SK-N-SH (cell line): ENCODE measurements at regions not wholly inside any gene's neighbourhood (a gene's known extent, or its start where the extent isn't known, plus 50 kb on each side); places are given as distances from the start of the nearest gene placed in this dataset.

ENCODE experiments used
- CTCF ChIA-PET: fragments of 300-600, 350-600 bp; formaldehyde crosslinking; extraction: SDS; loops from one replicate; lab custom pipeline; 2021; lab: Yijun Ruan, JAX
- POLR2A ChIA-PET: fragments of 350-600 bp; sonication (Branson Sonifier 250); formaldehyde crosslinking; extraction: SDS; loops from one replicate; lab custom pipeline; 2020; ENCODE audit warnings: antibody characterized with exemption, inconsistent platforms; lab: Yijun Ruan, JAX
- DNase-seq: peaks from one replicate; pipeline ENCODE4 v3.0.0; 2012
- H2AFZ ChIP-seq: fragments of 200-600 bp; sonication (generic); 2 replicates; pipeline ENCODE4 v1.8.1; 2016; ENCODE audit warnings: antibody characterized with exemption, mild to moderate bottlenecking, low read depth
- H3F3A ChIP-seq: fragments of 200-600 bp; sonication (generic); replicated peaks from 2 replicates; pipeline ENCODE3; 2016; ENCODE audit warnings: antibody characterized with exemption, mild to moderate bottlenecking; ENCODE audit not compliant: insufficient read depth
- H3K27ac ChIP-seq, 2 experiments: fragments of 200-500 bp in 1 of 2; fragments of 200-600 bp in 1 of 2; sonication (Bioruptor generic) in 1 of 2; sonication (generic), shearing (Covaris generic) in 1 of 2; 2 replicates each; pipeline versions ENCODE4 v1.5.1 to v1.6.1; 2014 to 2016; ENCODE audit warnings: low read depth in 2 of 2, inconsistent platforms in 1 of 2, low read length in 1 of 2, mild to moderate bottlenecking in 1 of 2, mixed read lengths in 1 of 2
- H3K27me3 ChIP-seq: fragments of 200-600 bp; sonication (generic), shearing (Covaris generic); 2 replicates; pipeline ENCODE4 v1.6.1; 2016; ENCODE audit warnings: mixed run types; ENCODE audit not compliant: insufficient read depth
- H3K36me3 ChIP-seq, 2 experiments: fragments of 200-500 bp in 1 of 2; fragments of 200-600 bp in 1 of 2; sonication (Bioruptor generic) in 1 of 2; sonication (generic) in 1 of 2; replicated peaks in 1 of 2; 2 replicates each; pipeline versions ENCODE3 to v1.5.1; 2014 to 2016; ENCODE audit warnings: low read length in 1 of 2, mild to moderate bottlenecking in 1 of 2; ENCODE audit not compliant: insufficient read depth in 2 of 2, control insufficient read depth in 1 of 2
- H3K4me1 ChIP-seq, 2 experiments: fragments of 200-500 bp in 1 of 2; fragments of 200-600 bp in 1 of 2; sonication (Bioruptor generic) in 1 of 2; sonication (generic), shearing (Covaris generic) in 1 of 2; 2 replicates each; pipeline versions ENCODE4 v1.5.1 to v1.6.1; 2014 to 2016; ENCODE audit warnings: low read depth in 1 of 2, low read length in 1 of 2, mixed run types in 1 of 2; ENCODE audit not compliant: insufficient read depth in 2 of 2, control insufficient read depth in 1 of 2
- H3K4me2 ChIP-seq: fragments of 200-600 bp; sonication (generic), shearing (Covaris generic); 2 replicates; pipeline ENCODE4 v1.6.1; 2017; ENCODE audit warnings: mixed run types
- H3K4me3 ChIP-seq, 2 experiments: fragments of 200-500 bp in 1 of 2; fragments of 200-600 bp in 1 of 2; sonication (Bioruptor generic) in 1 of 2; sonication (generic), shearing (Covaris generic) in 1 of 2; 2 replicates each; pipeline versions ENCODE4 v1.5.1 to v1.8.1; 2014 to 2016; ENCODE audit warnings: low read depth in 2 of 2, inconsistent platforms in 1 of 2, low read length in 1 of 2, mild to moderate bottlenecking in 1 of 2, mixed read lengths in 1 of 2, moderate library complexity in 1 of 2
- H3K79me2 ChIP-seq: fragments of 200-600 bp; sonication (generic); 2 replicates; pipeline ENCODE4 v1.8.1; 2017; ENCODE audit warnings: mild to moderate bottlenecking; ENCODE audit not compliant: insufficient read depth
- H3K9ac ChIP-seq: fragments of 200-600 bp; sonication (generic); 2 replicates; pipeline ENCODE4 v1.6.1; 2017; ENCODE audit warnings: mixed run types
- H3K9me2 ChIP-seq: fragments of 200-600 bp; sonication (generic); 2 replicates; pipeline ENCODE4 v1.6.1; 2017; ENCODE audit warnings: mixed run types
- H3K9me3 ChIP-seq: fragments of 200-600 bp; sonication (generic); 2 replicates; pipeline ENCODE4 v1.6.1; 2017; ENCODE audit warnings: mixed run types, mild to moderate bottlenecking, moderate library complexity
- H4K20me1 ChIP-seq: fragments of 200-600 bp; sonication (generic); 2 replicates; pipeline ENCODE4 v1.6.1; 2017; ENCODE audit warnings: mild to moderate bottlenecking, mixed run types; ENCODE audit not compliant: insufficient read depth
- ELF1 ChIP-seq: IDR thresholded peaks from 2 replicates; pipeline ENCODE4 v1.4.0; 2012
- FOSL2 ChIP-seq: IDR thresholded peaks from 2 replicates; pipeline ENCODE4 v1.4.0; 2012; ENCODE audit warnings: low read depth, mild to moderate bottlenecking, moderate library complexity, borderline replicate concordance
- FOXJ3 ChIP-seq: sonication (generic); formaldehyde crosslinking; IDR thresholded peaks from 2 replicates; pipeline ENCODE4 v1.5.1; 2020; ENCODE audit warnings: mild to moderate bottlenecking, missing genetic modification reagents
- GABPA ChIP-seq: IDR thresholded peaks from 2 replicates; pipeline ENCODE4 v1.4.0; 2012; ENCODE audit warnings: low read depth, mild to moderate bottlenecking
- GATA2 ChIP-seq: sonication (generic); formaldehyde crosslinking; IDR thresholded peaks from 2 replicates; pipeline ENCODE4 v1.5.0; 2020; ENCODE audit warnings: mild to moderate bottlenecking, missing genetic modification reagents
- MXI1 ChIP-seq: IDR thresholded peaks from 2 replicates; pipeline ENCODE4 v1.6.1; 2012; ENCODE audit warnings: mild to moderate bottlenecking, low read depth, low read length, improper control_type of control experiment
- NFIC ChIP-seq: IDR thresholded peaks from 2 replicates; pipeline ENCODE4 v1.4.0; 2012; ENCODE audit warnings: borderline replicate concordance
- NRF1 ChIP-seq: IDR thresholded peaks from 2 replicates; pipeline ENCODE4 v1.6.1; 2012; ENCODE audit warnings: low read depth, mild to moderate bottlenecking, low read length
- RAD21 ChIP-seq: IDR thresholded peaks from 2 replicates; pipeline ENCODE4 v1.6.1; 2012; ENCODE audit warnings: mild to moderate bottlenecking, low read length
- RCOR1 ChIP-seq: fragments of 150-350 bp; IDR thresholded peaks from 2 replicates; pipeline ENCODE4 v1.6.1; 2017; ENCODE audit warnings: antibody characterized with exemption, low read length
- RFX5 ChIP-seq: IDR thresholded peaks from 2 replicates; pipeline ENCODE4 v1.6.1; 2012; ENCODE audit warnings: mild to moderate bottlenecking, improper control_type of control experiment, low read length
- RXRA ChIP-seq: IDR thresholded peaks from 2 replicates; pipeline ENCODE4 v1.4.0; 2012; ENCODE audit warnings: low read depth, mild to moderate bottlenecking, borderline replicate concordance
- TAF1 ChIP-seq: IDR thresholded peaks from 2 replicates; pipeline ENCODE4 v1.6.1; 2012; ENCODE audit warnings: low read depth, mild to moderate bottlenecking, low read length, moderate library complexity, borderline replicate concordance
- TCF12 ChIP-seq: IDR thresholded peaks from 2 replicates; pipeline ENCODE4 v1.4.0; 2012
- TEAD4 ChIP-seq: IDR thresholded peaks from 2 replicates; pipeline ENCODE4 v1.4.0; 2012; ENCODE audit warnings: mild to moderate bottlenecking, borderline replicate concordance; ENCODE audit not compliant: insufficient read depth
- YY1 ChIP-seq: IDR thresholded peaks from 2 replicates; pipeline ENCODE4 v1.4.0; 2012; ENCODE audit warnings: low read depth, mild to moderate bottlenecking
- WGBS: methylation state at CpG from one replicate; pipeline ENCODE4 v1.1.6; 2017; ENCODE audit warnings: low lambda C conversion rate; 5-methylcytosine and 5-hydroxymethylcytosine counted together
- TF ChIP-seq, protein P1 (sequence below): IDR thresholded peaks from 2 replicates; pipeline ENCODE4; 2012
- TF ChIP-seq, protein P2 (sequence below): IDR thresholded peaks from 2 replicates; pipeline ENCODE4 v1.4.0; 2012; ENCODE audit warnings: low read depth, borderline replicate concordance
- TF ChIP-seq, protein P3 (sequence below): fragments of 150-350 bp; IDR thresholded peaks from 2 replicates; pipeline ENCODE4 v1.6.1; 2016; ENCODE audit warnings: mild to moderate bottlenecking, low read depth, low read length
- TF ChIP-seq, protein P4 (sequence below): IDR thresholded peaks from 2 replicates; pipeline ENCODE4 v1.4.0; 2012; ENCODE audit warnings: low read depth, borderline replicate concordance

DNA sequence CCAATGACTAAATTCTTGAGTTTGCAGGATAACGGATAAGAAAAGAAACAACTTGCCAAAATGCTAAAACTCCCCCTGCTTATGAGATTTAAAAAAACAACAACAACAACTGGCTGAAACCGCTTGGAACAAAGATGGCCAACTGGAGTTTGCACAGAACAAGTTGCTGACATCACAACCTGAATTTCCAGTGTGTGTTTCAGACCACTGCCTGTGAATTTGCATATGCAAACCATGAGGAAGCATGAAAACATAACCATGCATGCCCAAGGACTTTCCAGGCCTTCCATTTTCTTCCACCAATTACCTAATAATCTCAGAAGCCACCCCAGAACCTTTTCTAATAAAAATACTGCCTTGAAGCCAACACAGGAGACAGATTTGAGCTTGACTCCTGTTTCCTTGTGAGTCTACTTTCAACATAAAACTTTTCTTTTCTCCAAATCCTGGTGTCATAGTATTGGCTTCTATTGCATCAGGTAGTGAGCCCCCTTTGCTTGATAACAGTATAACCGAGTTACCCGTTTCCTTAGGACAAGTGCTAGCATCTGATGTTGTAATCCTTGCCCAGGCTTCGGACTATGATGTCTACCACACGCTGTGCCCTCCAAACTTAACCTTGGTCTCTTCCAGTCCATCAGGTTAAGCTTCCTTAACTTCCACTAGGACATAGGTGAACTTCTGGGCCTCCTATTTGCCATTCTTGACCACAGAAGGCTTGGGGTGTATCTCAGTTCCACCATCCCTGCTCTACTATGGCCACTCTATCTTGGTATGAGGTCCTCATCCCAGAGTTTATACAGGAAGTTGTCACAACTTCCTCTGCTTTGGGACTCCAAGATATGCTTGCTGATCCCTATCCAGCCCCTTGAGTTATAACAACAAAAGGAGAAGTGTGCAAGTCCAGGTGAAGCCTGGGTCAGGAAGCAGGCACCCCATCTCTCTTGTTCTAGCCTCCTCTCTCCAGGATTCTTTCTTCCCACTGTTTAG lies 385.5 kb upstream of the INTU start:
- 54% methylated on average over 6 of the region's 6 CpGs for WGBS
- Histone ChIP-seq H3K27ac (no peak overlapping the region), H3K9me2 (no peaks in the 10 kb centered on the region), H2AFZ (no peak overlapping the region), H3K9me3 (no peaks in the 10 kb centered on the region), H3K4me3 (no peak overlapping the region), H3K4me1 (no peaks in the 10 kb centered on the region), H3K36me3 (no peaks in the 10 kb centered on the region), H3K9ac (no peak overlapping the region), H3F3A (peaks cover 4% of the 10 kb centered on the region), H3K27me3 (no peaks in the 10 kb centered on the region), H3K4me2 (no peak overlapping the region), H3K79me2 (no peaks in the 10 kb centered on the region), H4K20me1 (no peaks in the 10 kb centered on the region)
- POLR2A ChIA-PET, result no interaction called here
- CTCF ChIA-PET, result no interaction called here
- no peak for DNase-seq
- TF ChIP-seq, protein P1, sequence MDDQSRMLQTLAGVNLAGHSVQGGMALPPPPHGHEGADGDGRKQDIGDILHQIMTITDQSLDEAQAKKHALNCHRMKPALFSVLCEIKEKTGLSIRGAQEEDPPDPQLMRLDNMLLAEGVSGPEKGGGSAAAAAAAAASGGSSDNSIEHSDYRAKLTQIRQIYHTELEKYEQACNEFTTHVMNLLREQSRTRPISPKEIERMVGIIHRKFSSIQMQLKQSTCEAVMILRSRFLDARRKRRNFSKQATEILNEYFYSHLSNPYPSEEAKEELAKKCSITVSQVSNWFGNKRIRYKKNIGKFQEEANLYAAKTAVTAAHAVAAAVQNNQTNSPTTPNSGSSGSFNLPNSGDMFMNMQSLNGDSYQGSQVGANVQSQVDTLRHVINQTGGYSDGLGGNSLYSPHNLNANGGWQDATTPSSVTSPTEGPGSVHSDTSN, result no peak
- TF ChIP-seq TEAD4 (no peak), RXRA (no peak), RCOR1 (no peak)

DNA sequence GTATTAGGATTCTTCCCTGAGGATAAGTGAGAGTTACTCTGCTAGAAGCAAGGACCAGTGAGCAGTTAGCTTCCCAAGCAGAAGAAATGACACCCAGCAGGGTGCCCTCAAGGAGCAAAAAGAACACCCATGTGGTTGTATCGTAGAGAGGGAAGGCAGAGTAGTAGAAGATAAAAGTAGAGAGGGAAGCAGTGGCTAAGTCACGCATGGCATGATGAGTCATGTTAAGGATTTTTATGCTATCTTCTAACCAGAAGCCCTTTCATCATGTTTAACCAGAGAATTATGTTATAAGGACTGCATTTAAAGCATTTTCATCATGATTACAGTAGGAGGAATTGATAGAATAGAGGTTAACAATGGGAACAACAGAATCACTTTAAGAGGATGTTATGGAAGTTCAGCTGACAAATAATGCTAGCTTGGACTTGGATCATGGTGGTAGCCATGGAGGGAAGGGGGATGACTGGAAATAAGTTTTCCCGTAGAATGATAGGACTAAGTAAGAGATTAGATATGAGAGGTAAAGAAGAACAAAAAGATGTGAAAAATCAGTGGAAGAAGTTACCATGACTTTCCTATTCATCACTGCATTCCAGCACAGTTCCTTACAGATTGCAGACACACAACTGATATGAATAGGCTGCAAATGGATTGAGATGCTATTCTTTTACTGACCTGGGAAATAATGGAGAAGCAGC lies 383.5 kb upstream of the INTU start:
- H3K4me1 ChIP-seq, result no peaks in the 10 kb centered on the region
- no peak overlapping the region for H3K9ac ChIP-seq
- no peak overlapping the region for H3K4me2 ChIP-seq
- no peaks in the 10 kb centered on the region for H3K36me3 ChIP-seq
- no peaks in the 10 kb centered on the region for H3K9me2 ChIP-seq
- H3F3A ChIP-seq, result peaks cover 4% of the 10 kb centered on the region
- POLR2A ChIA-PET, result no interaction called here
- H3K9me3 ChIP-seq, result no peaks in the 10 kb centered on the region; the same call in 1 of the 2 replicates
- H4K20me1 ChIP-seq, result no peaks in the 10 kb centered on the region
- CTCF ChIA-PET, result interaction anchor here (0.7 kb wide), 1 partner anchor 8 kb away, joined by 3 read pairs; no protein-coding TSS in a partner anchor
- TF ChIP-seq, protein P2, sequence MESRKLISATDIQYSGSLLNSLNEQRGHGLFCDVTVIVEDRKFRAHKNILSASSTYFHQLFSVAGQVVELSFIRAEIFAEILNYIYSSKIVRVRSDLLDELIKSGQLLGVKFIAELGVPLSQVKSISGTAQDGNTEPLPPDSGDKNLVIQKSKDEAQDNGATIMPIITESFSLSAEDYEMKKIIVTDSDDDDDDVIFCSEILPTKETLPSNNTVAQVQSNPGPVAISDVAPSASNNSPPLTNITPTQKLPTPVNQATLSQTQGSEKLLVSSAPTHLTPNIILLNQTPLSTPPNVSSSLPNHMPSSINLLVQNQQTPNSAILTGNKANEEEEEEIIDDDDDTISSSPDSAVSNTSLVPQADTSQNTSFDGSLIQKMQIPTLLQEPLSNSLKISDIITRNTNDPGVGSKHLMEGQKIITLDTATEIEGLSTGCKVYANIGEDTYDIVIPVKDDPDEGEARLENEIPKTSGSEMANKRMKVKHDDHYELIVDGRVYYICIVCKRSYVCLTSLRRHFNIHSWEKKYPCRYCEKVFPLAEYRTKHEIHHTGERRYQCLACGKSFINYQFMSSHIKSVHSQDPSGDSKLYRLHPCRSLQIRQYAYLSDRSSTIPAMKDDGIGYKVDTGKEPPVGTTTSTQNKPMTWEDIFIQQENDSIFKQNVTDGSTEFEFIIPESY, result no peak
- TF ChIP-seq NRF1, result no peak
- TF ChIP-seq RCOR1, result no peak
- TF ChIP-seq GABPA, result no peak
- no peak for TF ChIP-seq TAF1
- no peak for TF ChIP-seq RXRA
- TF ChIP-seq NFIC, result no peak
- TF ChIP-seq GATA2 (CRISPR knock-in tag), result no peak
- TF ChIP-seq ELF1, result no peak
- TF ChIP-seq, protein P3, sequence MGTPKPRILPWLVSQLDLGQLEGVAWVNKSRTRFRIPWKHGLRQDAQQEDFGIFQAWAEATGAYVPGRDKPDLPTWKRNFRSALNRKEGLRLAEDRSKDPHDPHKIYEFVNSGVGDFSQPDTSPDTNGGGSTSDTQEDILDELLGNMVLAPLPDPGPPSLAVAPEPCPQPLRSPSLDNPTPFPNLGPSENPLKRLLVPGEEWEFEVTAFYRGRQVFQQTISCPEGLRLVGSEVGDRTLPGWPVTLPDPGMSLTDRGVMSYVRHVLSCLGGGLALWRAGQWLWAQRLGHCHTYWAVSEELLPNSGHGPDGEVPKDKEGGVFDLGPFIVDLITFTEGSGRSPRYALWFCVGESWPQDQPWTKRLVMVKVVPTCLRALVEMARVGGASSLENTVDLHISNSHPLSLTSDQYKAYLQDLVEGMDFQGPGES, result no peak
- no peak for TF ChIP-seq YY1
- TF ChIP-seq MXI1, result no peak
- no peak for TF ChIP-seq RFX5
- no peak for TF ChIP-seq RAD21
- TF ChIP-seq TEAD4, result no peak
- TF ChIP-seq, protein P4, sequence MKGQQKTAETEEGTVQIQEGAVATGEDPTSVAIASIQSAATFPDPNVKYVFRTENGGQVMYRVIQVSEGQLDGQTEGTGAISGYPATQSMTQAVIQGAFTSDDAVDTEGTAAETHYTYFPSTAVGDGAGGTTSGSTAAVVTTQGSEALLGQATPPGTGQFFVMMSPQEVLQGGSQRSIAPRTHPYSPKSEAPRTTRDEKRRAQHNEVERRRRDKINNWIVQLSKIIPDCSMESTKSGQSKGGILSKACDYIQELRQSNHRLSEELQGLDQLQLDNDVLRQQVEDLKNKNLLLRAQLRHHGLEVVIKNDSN, result no peak
- TF ChIP-seq, protein P1, result no peak
- no peak for TF ChIP-seq FOXJ3 (CRISPR knock-in tag)
- TF ChIP-seq FOSL2, result no peak
- no peak for TF ChIP-seq TCF12
- H3K27me3 ChIP-seq, result no peaks in the 10 kb centered on the region
- no peak overlapping the region for H2AFZ ChIP-seq
- H3K27ac ChIP-seq, result no peak overlapping the region
- no peaks in the 10 kb centered on the region for H3K79me2 ChIP-seq
- no peak for DNase-seq
- WGBS, result 51% methylated on average over 3 of the region's 3 CpGs
- H3K4me3 ChIP-seq, result no peak overlapping the region
